K562 (cell line): ENCODE measurements at regions not wholly inside any gene's neighbourhood (a gene's known extent, or its start where the extent isn't known, plus 50 kb on each side); places are given as distances from the start of the nearest gene placed in this dataset.

Experiments used
- DNMT1 ChIP-seq: fragments of 450-650 bp; IDR thresholded peaks from 2 replicates; pipeline ENCODE4 v1.6.1; 2016; ENCODE audit warnings: antibody characterized with exemption, mild to moderate bottlenecking
- ERF ChIP-seq: fragments of 450-650 bp; formaldehyde crosslinking; IDR thresholded peaks from 2 replicates; pipeline ENCODE4 v1.4.0; 2020; ENCODE audit warnings: mild to moderate bottlenecking, mixed read lengths
- ETS2 ChIP-seq: IDR thresholded peaks from 2 replicates; pipeline ENCODE4 v1.6.1; 2016; ENCODE audit warnings: borderline replicate concordance, missing genetic modification characterization, mild to moderate bottlenecking, moderate library complexity, missing compliant biosample characterization; ENCODE audit not compliant: poor library complexity, severe bottlenecking
- MTF1 ChIP-seq: fragments of 250-450 bp; sonication (Bioruptor Pico); IDR thresholded peaks from 2 replicates; pipeline ENCODE4 v1.9.0; 2021; ENCODE audit warnings: moderate library complexity, mild to moderate bottlenecking, inconsistent platforms, borderline replicate concordance
- SMARCA4 ChIP-seq: fragments of 450-650 bp; IDR thresholded peaks from 2 replicates; pipeline ENCODE4 v1.6.1; 2016
- TF ChIP-seq, protein P1 (sequence below): sonication (generic); IDR thresholded peaks from 2 replicates; pipeline ENCODE4 v1.6.1; 2016
- TF ChIP-seq, protein P2 (sequence below), 2 experiments: IDR thresholded peaks; 2 replicates each; pipeline ENCODE4 v1.6.1; 2011; ENCODE audit warnings: borderline replicate concordance in 1 of 2, control low read depth in 1 of 2, low read depth in 1 of 2, low read length in 1 of 2, mild to moderate bottlenecking in 1 of 2, mixed read lengths in 1 of 2, moderate library complexity in 1 of 2; ENCODE audit not compliant: insufficient read depth in 1 of 2, insufficient read length in 1 of 2, poor library complexity in 1 of 2, severe bottlenecking in 1 of 2; ENCODE audit errors: extremely low read depth in 1 of 2
- TF ChIP-seq, protein P3 (sequence below): fragments of 450-650 bp; IDR thresholded peaks from 2 replicates; pipeline ENCODE4 v1.6.1; 2017; ENCODE audit warnings: antibody characterized with exemption, mild to moderate bottlenecking
- TF ChIP-seq, protein P4 (sequence below): IDR thresholded peaks from 2 replicates; pipeline ENCODE4 v1.6.1; 2011; ENCODE audit not compliant: insufficient read length; ENCODE audit errors: extremely low read depth
- TF ChIP-seq, protein P5 (sequence below): fragments of 250-450 bp; sonication (Bioruptor Pico); IDR thresholded peaks from 2 replicates; pipeline ENCODE4 v1.8.0; 2022; ENCODE audit warnings: moderate library complexity, mild to moderate bottlenecking, inconsistent platforms

DNA sequence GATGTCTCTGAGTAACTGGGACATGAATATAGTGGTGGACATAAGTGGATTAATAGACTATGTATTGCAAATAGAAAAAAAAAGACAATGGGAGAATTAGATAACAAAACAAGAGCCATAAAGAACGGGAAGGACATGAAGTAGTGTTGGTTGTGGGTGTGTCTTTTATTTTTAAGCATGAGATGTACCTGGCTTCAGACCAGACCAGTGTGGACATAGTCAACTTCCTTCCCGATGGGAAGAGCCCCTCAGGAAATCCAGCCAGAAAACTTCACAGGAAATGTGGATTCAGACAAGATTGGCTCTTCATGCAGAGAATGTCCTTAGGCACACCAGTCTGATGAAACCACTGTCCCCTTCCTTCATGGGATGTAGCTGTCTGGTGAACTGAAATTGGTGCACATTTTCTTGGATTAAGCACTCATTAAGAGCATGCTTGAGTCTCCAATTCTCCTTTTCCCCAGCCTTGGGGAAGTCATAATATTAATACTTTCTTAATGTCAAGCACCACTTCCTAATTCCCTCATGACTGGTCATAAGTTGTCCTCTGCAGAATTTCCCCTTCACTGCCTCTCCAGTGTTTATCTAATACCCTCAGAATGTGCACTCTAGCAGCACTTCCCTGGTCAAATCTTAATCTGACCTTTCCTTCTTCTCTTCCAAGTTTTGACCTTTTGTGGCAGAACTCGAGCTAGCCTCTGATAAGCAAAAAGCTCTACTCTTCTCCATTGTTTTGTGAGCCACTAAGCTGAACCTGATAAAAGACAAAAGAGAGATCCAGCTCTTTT is 350.6 kb upstream of the MAF start (continued):
- TF ChIP-seq SMARCA4 (peak; percentile 72; the same call in 1 of the 2 replicates), DNMT1 (no peak), ETS2 (tag) (no peak), MTF1 (CRISPR knock-in tag) (no peak), ERF (CRISPR knock-in tag) (0 out of 2 replicates have a peak, but pooled peaks have one; percentile 48)
- TF ChIP-seq, protein P1, sequence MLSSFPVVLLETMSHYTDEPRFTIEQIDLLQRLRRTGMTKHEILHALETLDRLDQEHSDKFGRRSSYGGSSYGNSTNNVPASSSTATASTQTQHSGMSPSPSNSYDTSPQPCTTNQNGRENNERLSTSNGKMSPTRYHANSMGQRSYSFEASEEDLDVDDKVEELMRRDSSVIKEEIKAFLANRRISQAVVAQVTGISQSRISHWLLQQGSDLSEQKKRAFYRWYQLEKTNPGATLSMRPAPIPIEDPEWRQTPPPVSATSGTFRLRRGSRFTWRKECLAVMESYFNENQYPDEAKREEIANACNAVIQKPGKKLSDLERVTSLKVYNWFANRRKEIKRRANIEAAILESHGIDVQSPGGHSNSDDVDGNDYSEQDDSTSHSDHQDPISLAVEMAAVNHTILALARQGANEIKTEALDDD = peak; percentile 89
- TF ChIP-seq, protein P2, sequence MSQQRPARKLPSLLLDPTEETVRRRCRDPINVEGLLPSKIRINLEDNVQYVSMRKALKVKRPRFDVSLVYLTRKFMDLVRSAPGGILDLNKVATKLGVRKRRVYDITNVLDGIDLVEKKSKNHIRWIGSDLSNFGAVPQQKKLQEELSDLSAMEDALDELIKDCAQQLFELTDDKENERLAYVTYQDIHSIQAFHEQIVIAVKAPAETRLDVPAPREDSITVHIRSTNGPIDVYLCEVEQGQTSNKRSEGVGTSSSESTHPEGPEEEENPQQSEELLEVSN (IDR thresholded peaks at IDR 0.05; ENCODE audit: borderline replicate concordance in 1 of 2, extremely low read depth in 1 of 2, insufficient read depth in 1 of 2, insufficient read length in 1 of 2, low read depth in 1 of 2, low read length in 1 of 2, poor library complexity in 1 of 2, severe bottlenecking in 1 of 2) = no peak
- TF ChIP-seq, protein P3, sequence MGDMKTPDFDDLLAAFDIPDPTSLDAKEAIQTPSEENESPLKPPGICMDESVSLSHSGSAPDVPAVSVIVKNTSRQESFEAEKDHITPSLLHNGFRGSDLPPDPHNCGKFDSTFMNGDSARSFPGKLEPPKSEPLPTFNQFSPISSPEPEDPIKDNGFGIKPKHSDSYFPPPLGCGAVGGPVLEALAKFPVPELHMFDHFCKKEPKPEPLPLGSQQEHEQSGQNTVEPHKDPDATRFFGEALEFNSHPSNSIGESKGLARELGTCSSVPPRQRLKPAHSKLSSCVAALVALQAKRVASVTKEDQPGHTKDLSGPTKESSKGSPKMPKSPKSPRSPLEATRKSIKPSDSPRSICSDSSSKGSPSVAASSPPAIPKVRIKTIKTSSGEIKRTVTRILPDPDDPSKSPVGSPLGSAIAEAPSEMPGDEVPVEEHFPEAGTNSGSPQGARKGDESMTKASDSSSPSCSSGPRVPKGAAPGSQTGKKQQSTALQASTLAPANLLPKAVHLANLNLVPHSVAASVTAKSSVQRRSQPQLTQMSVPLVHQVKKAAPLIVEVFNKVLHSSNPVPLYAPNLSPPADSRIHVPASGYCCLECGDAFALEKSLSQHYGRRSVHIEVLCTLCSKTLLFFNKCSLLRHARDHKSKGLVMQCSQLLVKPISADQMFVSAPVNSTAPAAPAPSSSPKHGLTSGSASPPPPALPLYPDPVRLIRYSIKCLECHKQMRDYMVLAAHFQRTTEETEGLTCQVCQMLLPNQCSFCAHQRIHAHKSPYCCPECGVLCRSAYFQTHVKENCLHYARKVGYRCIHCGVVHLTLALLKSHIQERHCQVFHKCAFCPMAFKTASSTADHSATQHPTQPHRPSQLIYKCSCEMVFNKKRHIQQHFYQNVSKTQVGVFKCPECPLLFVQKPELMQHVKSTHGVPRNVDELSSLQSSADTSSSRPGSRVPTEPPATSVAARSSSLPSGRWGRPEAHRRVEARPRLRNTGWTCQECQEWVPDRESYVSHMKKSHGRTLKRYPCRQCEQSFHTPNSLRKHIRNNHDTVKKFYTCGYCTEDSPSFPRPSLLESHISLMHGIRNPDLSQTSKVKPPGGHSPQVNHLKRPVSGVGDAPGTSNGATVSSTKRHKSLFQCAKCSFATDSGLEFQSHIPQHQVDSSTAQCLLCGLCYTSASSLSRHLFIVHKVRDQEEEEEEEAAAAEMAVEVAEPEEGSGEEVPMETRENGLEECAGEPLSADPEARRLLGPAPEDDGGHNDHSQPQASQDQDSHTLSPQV = no peak
- TF ChIP-seq, protein P4, sequence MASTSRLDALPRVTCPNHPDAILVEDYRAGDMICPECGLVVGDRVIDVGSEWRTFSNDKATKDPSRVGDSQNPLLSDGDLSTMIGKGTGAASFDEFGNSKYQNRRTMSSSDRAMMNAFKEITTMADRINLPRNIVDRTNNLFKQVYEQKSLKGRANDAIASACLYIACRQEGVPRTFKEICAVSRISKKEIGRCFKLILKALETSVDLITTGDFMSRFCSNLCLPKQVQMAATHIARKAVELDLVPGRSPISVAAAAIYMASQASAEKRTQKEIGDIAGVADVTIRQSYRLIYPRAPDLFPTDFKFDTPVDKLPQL = no peak
- TF ChIP-seq, protein P5, sequence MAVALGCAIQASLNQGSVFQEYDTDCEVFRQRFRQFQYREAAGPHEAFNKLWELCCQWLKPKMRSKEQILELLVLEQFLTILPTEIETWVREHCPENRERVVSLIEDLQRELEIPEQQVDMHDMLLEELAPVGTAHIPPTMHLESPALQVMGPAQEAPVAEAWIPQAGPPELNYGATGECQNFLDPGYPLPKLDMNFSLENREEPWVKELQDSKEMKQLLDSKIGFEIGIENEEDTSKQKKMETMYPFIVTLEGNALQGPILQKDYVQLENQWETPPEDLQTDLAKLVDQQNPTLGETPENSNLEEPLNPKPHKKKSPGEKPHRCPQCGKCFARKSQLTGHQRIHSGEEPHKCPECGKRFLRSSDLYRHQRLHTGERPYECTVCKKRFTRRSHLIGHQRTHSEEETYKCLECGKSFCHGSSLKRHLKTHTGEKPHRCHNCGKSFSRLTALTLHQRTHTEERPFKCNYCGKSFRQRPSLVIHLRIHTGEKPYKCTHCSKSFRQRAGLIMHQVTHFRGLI = 0 out of 2 replicates have a peak, but pooled peaks have one; percentile 31
